Limb (tissue), 2 donors: ENCODE measurements at regions not wholly inside any gene's neighbourhood (a gene's known extent, or its start where the extent isn't known, plus 50 kb on each side); places are given as distances from the start of the nearest gene placed in this dataset.

Experiments used
- DNase-seq, 2 donors: peaks; one replicate each; pipeline ENCODE4 v3.0.0-alpha.2; 2016; ENCODE audit errors: extremely low spot score in 2 of 2

- DNase-seq: no peak
Observed at GRCh38 chr9:116073826-116074225, 79.8 kb upstream of the PAPPA start.

GRCh38 chr9:116074658-116075057, 78.9 kb upstream of the PAPPA start:
- DNase-seq: no peak

DNA sequence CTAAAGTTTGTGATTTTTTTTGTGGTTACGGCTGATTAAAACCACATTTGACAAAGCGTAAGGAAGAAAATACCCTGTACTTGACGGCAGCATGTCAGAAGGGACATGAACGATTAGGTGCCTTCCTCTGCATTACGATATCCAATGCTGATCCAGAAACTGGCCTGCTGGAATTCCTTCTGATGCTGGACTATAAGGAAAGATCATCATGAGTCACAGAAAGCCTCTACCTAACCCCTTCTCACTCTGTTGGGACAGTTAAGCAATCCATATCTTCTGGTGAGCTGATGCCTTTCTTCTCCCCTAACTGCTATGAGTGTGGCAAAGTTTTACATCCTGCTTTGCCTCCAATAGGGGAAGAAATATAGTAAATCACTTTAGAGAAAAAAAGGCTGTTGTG, 78.4 kb upstream of the PAPPA start:
- no peak for DNase-seq

- DNase-seq: no peak
Observed at GRCh38 chr9:116078640-116079039, 75.0 kb upstream of the PAPPA start.

DNA sequence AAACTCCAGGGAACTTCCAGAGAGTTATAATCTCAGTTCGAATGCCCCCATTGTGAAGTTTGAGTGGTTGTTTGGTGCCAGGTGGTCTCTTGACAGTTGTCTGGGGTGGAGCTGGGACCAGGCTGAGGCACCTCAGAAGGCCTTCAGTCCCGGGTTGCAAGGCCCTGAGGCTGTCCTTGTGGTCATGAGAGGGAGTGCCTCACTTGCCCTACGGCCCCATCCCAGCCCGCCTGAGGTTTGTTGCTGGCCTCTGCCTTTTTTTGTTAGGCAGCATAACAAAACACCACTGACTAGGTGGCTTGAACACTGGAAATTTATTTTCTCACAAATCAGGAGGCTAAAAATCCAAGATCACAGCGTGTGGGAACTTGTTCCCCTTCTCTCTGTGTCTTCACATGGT, 73.0 kb upstream of the PAPPA start:
- DNase-seq: no peak

DNA sequence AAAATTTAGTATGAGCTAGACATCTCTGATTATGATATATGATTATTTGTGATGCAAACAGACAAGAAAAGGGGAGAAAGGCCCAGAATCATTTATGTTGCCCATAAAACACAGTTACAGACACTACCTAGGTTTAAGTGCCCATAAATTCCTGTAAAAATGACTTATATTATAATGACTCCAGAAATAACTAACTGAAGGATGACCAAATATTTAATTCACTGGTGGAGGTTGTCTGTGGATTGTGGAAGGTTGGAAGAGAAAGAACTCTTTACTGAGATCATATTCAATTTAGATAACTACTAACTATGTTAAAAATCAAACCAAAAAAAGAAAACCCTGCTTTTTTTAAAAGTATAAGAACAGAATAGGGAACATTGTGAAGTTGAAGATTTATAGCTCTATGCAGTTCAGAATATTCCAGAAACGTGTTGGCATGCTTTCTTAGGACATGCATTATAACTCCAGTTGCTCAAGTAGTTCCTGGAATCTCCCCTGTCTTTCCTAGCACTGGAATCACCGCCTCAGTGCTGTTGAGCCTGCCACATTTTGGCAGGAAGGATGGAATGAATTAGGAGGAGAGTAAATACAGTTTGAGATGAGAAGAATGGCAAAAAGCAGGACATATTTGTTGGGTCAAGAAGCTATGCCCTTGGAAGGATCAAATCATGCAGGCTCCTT, 72.0 kb upstream of the PAPPA start:
- peak in 1 of 2 donors; percentile 32 for DNase-seq

DNA sequence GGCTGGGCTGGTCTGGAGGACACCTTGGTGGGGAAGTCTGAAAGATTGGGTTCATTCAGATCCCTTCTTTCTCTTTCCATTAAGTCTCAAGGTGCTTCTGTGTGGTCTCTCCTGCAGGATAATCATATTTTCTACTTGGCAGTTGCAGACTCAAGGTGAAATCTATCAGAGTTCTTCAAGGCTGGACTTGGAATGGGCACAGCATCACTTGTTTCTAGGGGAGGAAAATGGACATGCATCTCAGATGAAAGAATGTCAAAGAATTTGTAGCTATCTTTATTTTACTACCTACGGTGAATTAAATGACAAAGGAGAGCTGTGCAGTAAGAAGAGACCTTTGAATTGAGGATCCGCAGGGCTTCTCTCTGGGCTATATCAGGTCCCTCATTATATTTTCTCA, 69.8 kb upstream of the PAPPA start:
- no peak for DNase-seq

- no peak for DNase-seq
Observed at GRCh38 chr9:116084497-116084896, 69.1 kb upstream of the PAPPA start.

DNA sequence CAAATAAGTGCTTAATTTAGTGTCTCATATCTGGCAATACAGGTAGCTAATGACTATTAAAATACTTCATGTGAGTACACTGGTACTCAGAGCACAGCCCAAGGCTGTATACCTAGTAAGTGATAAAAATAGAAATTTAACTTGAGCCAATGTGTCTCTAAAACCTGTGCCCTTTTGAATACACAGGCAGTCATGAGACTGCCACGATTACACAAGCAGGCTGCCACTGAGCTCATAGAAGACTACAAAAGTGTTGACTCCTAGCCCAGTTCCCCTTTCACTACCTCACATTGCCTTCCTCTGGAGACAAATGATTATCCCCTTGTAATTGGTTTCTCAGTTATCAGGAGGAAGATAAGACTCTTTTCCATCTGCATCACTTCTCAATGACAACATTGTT, 66.3 kb upstream of the PAPPA start:
- no peak for DNase-seq

DNA sequence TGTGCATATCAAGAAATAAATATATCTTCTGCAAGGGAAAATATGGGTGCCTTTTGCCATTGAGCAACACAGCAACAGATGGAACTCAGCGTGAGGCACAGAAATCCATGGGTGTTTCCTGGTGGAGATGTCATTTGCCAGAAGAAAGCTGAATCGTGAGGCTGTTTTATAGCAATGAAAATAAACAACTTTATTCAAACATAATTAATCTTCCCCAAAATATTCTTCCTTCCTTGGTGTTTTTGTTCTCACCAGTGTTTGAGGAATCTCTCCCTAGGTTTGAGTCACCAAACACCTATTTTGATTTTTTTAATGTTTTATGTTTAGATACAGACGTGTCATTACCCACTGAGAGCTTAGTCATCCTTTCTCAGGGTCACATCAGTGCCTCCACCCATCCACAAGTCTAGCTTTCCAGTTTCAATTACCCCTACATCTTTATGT, 65.8 kb upstream of the PAPPA start:
- no peak for DNase-seq

- DNase-seq: no peak
Observed at GRCh38 chr9:116088396-116088795, 65.2 kb upstream of the PAPPA start.

- DNase-seq: no peak
Observed at GRCh38 chr9:116090030-116090770, 63.4 kb upstream of the PAPPA start.

DNA sequence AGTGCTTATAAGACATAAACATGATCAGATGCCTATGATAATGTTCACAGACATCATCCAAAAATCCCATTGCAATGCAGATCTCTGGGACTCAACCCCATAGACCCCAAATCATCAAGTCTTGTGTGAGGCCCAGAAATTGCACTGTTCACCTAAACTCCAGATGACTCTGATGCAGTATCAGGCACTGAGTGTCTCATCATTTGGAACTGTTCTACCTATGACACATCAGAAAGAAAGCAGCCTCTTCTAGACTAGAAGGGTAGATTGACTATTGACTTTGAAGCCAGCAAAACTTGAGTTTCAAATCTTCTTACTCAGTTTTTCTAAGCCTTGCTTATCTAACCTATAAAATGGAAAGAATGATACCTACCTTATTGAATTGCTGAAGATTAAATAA, 58.7 kb upstream of the PAPPA start:
- DNase-seq: no peak

DNA sequence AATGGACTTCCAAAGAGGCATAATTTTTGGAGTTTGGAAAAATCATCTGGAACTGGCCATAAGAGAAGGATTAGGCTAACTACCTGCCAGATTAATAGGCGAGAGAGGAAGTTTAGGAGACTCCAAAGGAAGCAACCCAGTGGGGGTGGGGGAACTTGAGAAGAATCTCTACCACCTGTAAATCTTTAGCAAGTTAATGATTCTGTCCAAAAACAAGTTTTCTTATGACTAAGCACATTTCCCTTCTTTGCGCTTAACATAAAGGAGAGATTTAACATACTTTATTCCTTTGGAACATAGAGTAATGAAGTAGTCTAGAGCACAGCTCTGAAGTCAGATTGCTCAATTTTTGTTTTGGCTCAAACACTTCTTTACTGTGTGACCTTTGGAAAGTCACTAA, 58.2 kb upstream of the PAPPA start:
- DNase-seq: no peak

- no peak for DNase-seq
Observed at GRCh38 chr9:116096046-116096445, 57.5 kb upstream of the PAPPA start.

GRCh38 chr9:116096853-116097252, 56.7 kb upstream of the PAPPA start:
- DNase-seq: no peak

DNA sequence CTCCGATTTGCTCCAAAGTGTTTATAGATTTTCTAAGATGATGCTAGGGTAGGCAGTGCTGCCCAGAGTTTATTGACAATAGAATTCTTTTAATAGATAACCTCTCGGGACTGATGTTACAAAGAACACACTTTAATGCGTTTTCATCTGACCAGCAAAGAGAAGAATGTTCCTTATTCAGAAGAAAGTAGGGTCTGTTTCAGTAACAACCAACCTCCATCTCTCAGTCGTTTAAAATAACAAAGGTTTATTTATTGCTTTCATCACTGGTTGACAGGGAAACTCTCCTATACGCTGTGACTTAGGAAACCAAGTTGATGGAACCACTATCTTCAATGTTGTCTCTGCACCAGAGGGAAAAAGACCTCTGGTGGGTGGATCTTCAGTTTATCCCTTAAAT, 55.1 kb upstream of the PAPPA start:
- DNase-seq: no peak

DNA sequence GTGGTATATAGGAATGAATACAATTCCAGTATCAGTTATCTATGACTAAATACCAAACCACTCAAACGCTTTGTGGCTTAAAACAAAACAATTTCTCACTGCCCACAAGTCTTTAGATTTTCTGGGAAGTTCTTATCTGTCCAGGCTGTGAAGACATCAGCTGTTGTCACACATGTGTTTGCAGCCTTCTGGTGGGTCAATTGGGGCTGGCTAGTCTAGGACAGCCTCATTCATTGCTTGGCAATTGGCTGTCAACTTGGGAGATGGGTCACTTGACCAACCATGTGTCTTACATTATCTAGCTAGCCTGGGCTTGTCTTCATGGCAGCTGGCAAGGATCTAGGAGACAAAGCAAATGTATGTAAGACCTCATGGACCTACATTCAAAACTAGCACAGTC, 53.8 kb upstream of the PAPPA start:
- no peak for DNase-seq

GRCh38 chr9:116100711-116101121, 52.9 kb upstream of the PAPPA start:
- no peak for DNase-seq

DNA sequence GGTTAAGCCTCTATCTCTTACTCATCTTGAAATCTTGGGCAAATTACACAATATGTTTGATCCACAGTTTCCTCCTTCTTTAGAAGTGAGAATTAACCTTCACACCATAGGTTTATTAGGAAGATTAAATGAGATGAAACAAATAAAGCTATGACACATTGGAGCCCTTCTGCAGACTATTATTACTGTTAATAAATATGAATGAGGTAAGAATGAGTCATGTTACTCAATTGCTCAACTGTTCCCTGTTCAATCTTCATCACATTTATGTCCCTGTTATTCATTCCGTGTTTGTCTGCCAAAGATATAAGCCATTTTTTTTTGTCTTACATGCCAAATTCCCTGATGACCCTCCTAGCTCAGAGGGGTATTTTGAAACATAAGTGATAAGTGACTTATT, 52.1 kb upstream of the PAPPA start:
- DNase-seq: no peak

- no peak for DNase-seq
Observed at GRCh38 chr9:116102596-116102995, 51.0 kb upstream of the PAPPA start.
